Breast epithelium (tissue), 4 donors: ENCODE measurements at regions not wholly inside any gene's neighbourhood (a gene's known extent, or its start where the extent isn't known, plus 50 kb on each side); places are given as distances from the start of the nearest gene placed in this dataset.

Experiments
- DNase-seq, 2 donors: peaks; one replicate each; pipeline ENCODE4 v3.0.0-alpha.2; 2019; ENCODE audit warnings: low spot score in 2 of 2
- H3K27ac ChIP-seq, 2 donors: fragments of 200-600 bp; sonication (generic) in 1 of 2; one replicate each; pipeline ENCODE4 v1.5.1; 2016 to 2019; ENCODE audit warnings: mild to moderate bottlenecking in 1 of 2
- H3K27me3 ChIP-seq, 2 donors: fragments of 200-600 bp; sonication (generic) in 1 of 2; one replicate each; pipeline versions ENCODE4 v1.5.1 to v1.6.0; 2017 to 2019; ENCODE audit warnings: control low read depth in 1 of 2, mild to moderate bottlenecking in 1 of 2
- H3K36me3 ChIP-seq: fragments of 200-600 bp; one replicate; pipeline ENCODE4 v1.5.1; 2019
- H3K4me1 ChIP-seq, 2 donors: fragments of 200-600 bp; sonication (generic); one replicate each; pipeline ENCODE4 v1.5.1; 2016 to 2019; ENCODE audit warnings: control low read depth in 1 of 2
- H3K4me3 ChIP-seq, 3 donors: fragments of 200-600 bp; sonication (generic); 1 replicate in 2 of 3; 2 replicates in 1 of 3; pipeline ENCODE4 v1.5.1; 2016 to 2019; ENCODE audit warnings: mild to moderate bottlenecking in 3 of 3, moderate library complexity in 2 of 3
- H3K9me3 ChIP-seq, 2 donors: fragments of 200-600 bp; sonication (generic) in 1 of 2; one replicate each; pipeline ENCODE4 v1.5.1; 2016 to 2019; ENCODE audit warnings: control low read depth in 1 of 2
- POLR2A ChIP-seq: fragments of 450-650 bp; IDR thresholded peaks from one replicate; pipeline ENCODE4 v1.6.1; 2016; ENCODE audit warnings: antibody characterized with exemption, mild to moderate bottlenecking, moderate library complexity
- POLR2AphosphoS5 ChIP-seq, 3 donors: sonication (generic); formaldehyde crosslinking; IDR thresholded peaks; one replicate each; pipeline ENCODE4 v1.6.1; 2017; ENCODE audit warnings: antibody characterized with exemption in 3 of 3
- intact Hi-C: fragments of 100-400 bp; cut with DNase I; formaldehyde crosslinking; loops from one replicate; pipeline ENCODE4 v1.15.1; 2023; ENCODE audit warnings: low total_unique reads
- TF ChIP-seq, protein P1 (sequence below), 3 donors: fragments of 450-650 bp; IDR thresholded peaks; one replicate each; pipeline ENCODE4 v1.5.1; 2016 to 2017; ENCODE audit warnings: antibody characterized with exemption in 3 of 3, mild to moderate bottlenecking in 3 of 3, moderate library complexity in 3 of 3

DNA sequence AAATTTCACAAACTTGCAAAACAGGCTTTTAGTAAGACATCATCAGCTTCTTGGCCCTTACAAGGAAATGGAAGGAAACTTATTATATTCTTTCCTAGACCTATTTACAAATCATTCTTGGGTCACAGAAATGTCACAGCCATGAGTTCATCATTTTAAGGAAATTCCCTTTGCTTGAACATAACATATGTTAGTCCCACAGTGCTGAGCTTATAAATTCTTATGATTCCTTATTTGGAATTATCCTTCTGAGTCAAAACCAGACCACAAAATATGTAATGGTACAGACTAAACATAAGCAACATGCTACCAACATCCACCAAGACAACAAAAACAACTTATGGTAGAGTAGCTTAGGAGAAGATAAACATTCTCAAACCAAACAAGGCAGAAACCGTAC lies 236.9 kb upstream of the CTSO start:
- Histone ChIP-seq H3K27ac (no peak overlapping the region), H3K27me3 (no peaks in the 10 kb centered on the region), H3K36me3 (no peaks in the 10 kb centered on the region), H3K4me1 (no peaks in the 10 kb centered on the region), H3K9me3 (no peaks in the 10 kb centered on the region), H3K4me3 (no peak overlapping the region)
- DNase-seq, result no peak
- intact Hi-C loops, result no loop called here
- no peak for TF ChIP-seq POLR2A
- no peak for TF ChIP-seq POLR2AphosphoS5 (IDR thresholded peaks at IDR 0.05)
- TF ChIP-seq, protein P1, sequence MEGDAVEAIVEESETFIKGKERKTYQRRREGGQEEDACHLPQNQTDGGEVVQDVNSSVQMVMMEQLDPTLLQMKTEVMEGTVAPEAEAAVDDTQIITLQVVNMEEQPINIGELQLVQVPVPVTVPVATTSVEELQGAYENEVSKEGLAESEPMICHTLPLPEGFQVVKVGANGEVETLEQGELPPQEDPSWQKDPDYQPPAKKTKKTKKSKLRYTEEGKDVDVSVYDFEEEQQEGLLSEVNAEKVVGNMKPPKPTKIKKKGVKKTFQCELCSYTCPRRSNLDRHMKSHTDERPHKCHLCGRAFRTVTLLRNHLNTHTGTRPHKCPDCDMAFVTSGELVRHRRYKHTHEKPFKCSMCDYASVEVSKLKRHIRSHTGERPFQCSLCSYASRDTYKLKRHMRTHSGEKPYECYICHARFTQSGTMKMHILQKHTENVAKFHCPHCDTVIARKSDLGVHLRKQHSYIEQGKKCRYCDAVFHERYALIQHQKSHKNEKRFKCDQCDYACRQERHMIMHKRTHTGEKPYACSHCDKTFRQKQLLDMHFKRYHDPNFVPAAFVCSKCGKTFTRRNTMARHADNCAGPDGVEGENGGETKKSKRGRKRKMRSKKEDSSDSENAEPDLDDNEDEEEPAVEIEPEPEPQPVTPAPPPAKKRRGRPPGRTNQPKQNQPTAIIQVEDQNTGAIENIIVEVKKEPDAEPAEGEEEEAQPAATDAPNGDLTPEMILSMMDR (IDR thresholded peaks at IDR 0.05), result no peak

DNA sequence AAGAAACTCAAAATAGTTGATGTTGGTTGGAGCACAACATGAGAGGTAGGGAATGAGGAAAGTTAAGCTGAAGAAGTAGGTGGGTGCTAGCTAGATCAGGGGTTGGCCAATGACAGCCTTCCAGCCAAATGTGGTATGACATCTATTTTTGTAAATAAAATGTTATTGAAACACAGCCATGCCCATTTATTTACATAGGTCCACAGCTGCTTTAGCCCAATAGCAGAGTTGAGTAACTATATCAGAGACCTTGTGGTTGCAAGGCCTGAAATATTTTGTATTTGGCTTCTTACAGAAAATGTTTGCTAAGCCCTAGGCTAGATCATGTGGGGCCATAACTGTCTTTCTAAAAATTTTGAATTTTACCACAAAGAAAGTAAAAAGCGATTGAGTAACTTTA lies 234.9 kb upstream of the CTSO start:
- no peak overlapping the region for H3K4me3 ChIP-seq
- no peak overlapping the region for H3K27ac ChIP-seq
- H3K36me3 ChIP-seq, result no peaks in the 10 kb centered on the region
- H3K27me3 ChIP-seq, result no peaks in the 10 kb centered on the region
- no peak for DNase-seq
- H3K4me1 ChIP-seq, result no peaks in the 10 kb centered on the region
- TF ChIP-seq POLR2AphosphoS5 (IDR thresholded peaks at IDR 0.05), result no peak
- no peak for TF ChIP-seq POLR2A
- TF ChIP-seq, protein P1 (IDR thresholded peaks at IDR 0.05), result no peak
- intact Hi-C loops, result no loop called here
- H3K9me3 ChIP-seq, result no peaks in the 10 kb centered on the region

DNA sequence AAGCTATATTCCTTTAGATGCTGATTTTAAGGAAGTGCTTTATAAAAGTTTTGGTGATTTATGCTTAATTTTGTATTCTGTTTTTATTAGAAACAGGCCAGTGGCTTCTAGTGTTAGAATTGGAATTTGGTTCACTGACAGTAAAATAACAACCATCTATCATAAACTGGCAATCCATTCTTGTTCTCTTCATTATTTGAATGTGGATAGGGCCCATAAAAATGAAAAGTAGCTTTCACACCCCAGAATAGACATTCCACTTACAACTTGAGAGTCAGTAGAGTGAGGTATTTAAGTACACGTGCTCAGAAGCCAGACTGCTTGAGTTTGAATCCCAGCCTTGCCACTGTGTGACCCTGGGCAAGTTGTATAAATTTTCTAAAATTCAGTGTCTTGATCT lies 232.4 kb upstream of the CTSO start:
- no peak for DNase-seq
- Histone ChIP-seq H3K27ac (no peak overlapping the region), H3K4me1 (no peaks in the 10 kb centered on the region), H3K27me3 (no peaks in the 10 kb centered on the region), H3K9me3 (no peaks in the 10 kb centered on the region), H3K36me3 (no peaks in the 10 kb centered on the region), H3K4me3 (no peak overlapping the region)
- intact Hi-C loops, result no loop called here
- TF ChIP-seq, protein P1 (IDR thresholded peaks at IDR 0.05), result no peak
- TF ChIP-seq POLR2A (no peak), POLR2AphosphoS5 (IDR thresholded peaks at IDR 0.05) (no peak)

DNA sequence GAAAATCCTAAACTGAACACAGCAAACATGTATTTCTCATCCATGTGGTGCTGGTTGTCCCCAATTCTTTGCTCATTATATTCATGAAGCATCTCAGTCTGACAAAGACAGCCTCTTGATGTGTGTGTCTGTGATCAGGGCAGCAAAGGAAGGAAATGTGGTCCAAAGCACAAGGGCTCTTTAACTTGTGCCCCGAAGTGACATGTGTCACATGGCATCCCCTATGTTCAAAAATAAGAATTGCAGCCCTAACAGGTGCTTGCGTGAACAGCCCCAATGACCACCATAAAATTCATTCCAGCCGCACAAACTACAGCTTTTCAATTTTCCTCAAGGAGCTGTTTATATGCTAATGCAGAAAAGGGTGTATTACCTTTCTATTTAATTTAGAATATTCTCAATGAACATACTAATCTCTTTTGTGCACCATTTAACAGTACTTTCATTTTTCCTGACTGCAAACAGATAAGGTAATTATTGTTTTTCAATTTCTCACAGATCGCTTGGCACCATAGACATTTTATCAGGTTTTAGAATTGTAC lies 231.9 kb upstream of the CTSO start:
- H3K27me3 ChIP-seq, result no peaks in the 10 kb centered on the region
- H3K4me1 ChIP-seq, result no peaks in the 10 kb centered on the region
- no peak overlapping the region for H3K27ac ChIP-seq
- no peaks in the 10 kb centered on the region for H3K36me3 ChIP-seq
- TF ChIP-seq POLR2A (no peak), POLR2AphosphoS5 (IDR thresholded peaks at IDR 0.05) (no peak)
- TF ChIP-seq, protein P1 (IDR thresholded peaks at IDR 0.05), result no peak
- no peak overlapping the region for H3K4me3 ChIP-seq
- DNase-seq, result no peak
- no peaks in the 10 kb centered on the region for H3K9me3 ChIP-seq
- intact Hi-C loops, result no loop called here

DNA sequence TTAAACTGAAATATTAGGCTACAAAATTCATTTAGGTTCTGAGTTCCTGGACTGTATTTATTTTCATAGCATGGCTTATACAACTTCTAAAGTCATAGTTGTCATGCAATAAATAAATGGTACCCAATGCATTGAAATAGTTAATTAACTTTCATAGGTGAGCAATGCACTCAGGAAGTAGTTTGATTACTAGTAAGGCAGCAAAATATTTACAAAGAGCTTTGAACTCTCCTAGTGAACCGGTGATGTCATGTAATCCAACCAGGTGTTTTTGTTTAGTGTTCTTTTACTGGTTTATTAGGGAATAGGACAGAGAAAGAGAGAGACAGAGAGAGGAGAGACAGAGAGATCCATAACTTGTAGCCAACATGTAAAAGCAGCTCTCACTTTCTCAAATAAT lies 228.6 kb upstream of the CTSO start:
- Histone ChIP-seq H3K4me1 (no peaks in the 10 kb centered on the region), H3K4me3 (no peak overlapping the region), H3K9me3 (no peaks in the 10 kb centered on the region), H3K36me3 (no peaks in the 10 kb centered on the region), H3K27ac (no peak overlapping the region), H3K27me3 (no peaks in the 10 kb centered on the region)
- no peak for DNase-seq
- intact Hi-C loops, result no loop called here
- TF ChIP-seq POLR2A, result no peak
- TF ChIP-seq, protein P1 (IDR thresholded peaks at IDR 0.05), result no peak
- TF ChIP-seq POLR2AphosphoS5 (IDR thresholded peaks at IDR 0.05), result no peak
